Lung (tissue), 11 donors: ENCODE measurements at regions not wholly inside any gene's neighbourhood (a gene's known extent, or its start where the extent isn't known, plus 50 kb on each side); places are given as distances from the start of the nearest gene placed in this dataset.

Experiments used
- ATAC-seq: fragments of 200-7000 bp; cut with Tn5 transposase; one replicate; pipeline ENCODE4 v1.9.1; 2020; ENCODE audit warnings: moderate number of reproducible peaks; ENCODE audit not compliant: insufficient read depth, low FRiP score
- DNase-seq, 3 donors: peaks; one replicate each; pipeline ENCODE4 v3.0.0-alpha.2; 2013 to 2017
- H3K27ac ChIP-seq, 2 donors: one replicate each; pipeline ENCODE4 v1.5.1; 2013; ENCODE audit warnings: mild to moderate bottlenecking in 2 of 2, moderate library complexity in 2 of 2, control low read depth in 1 of 2, inconsistent platforms in 1 of 2, low read depth in 1 of 2, low read length in 1 of 2
- H3K27me3 ChIP-seq, 3 donors: one replicate each; pipeline ENCODE4 v1.5.1; 2013; ENCODE audit warnings: low read length in 2 of 3; ENCODE audit not compliant: control insufficient read depth in 3 of 3, insufficient read depth in 3 of 3
- H3K36me3 ChIP-seq, 4 donors: one replicate each; pipeline ENCODE4 v1.5.1; 2013; ENCODE audit warnings: low read length in 4 of 4, mild to moderate bottlenecking in 1 of 4, moderate library complexity in 1 of 4; ENCODE audit not compliant: control insufficient read depth in 4 of 4, insufficient read depth in 4 of 4
- H3K4me1 ChIP-seq, 5 donors: one replicate each; pipeline ENCODE4 v1.5.1; 2013; ENCODE audit warnings: low read length in 5 of 5, mild to moderate bottlenecking in 2 of 5, moderate library complexity in 1 of 5; ENCODE audit not compliant: control insufficient read depth in 5 of 5, insufficient read depth in 5 of 5
- H3K4me3 ChIP-seq: one replicate; pipeline ENCODE4 v1.5.1; 2013; ENCODE audit warnings: mild to moderate bottlenecking, control low read depth, moderate library complexity
- H3K9ac ChIP-seq, 2 donors: one replicate each; pipeline ENCODE4 v1.5.1; 2013; ENCODE audit warnings: low read length in 2 of 2, control low read depth in 1 of 2; ENCODE audit not compliant: insufficient read depth in 1 of 2
- H3K9me3 ChIP-seq, 4 donors: one replicate each; pipeline ENCODE4 v1.5.1; 2013; ENCODE audit warnings: low read length in 3 of 4, mild to moderate bottlenecking in 1 of 4, moderate library complexity in 1 of 4; ENCODE audit not compliant: control insufficient read depth in 4 of 4, insufficient read depth in 3 of 4
- CTCF ChIP-seq: IDR thresholded peaks from 2 replicates; pipeline ENCODE4 v1.5.1; 2012; ENCODE audit warnings: mild to moderate bottlenecking; ENCODE audit errors: control extremely low read depth, extremely low read depth
- WGBS, 2 donors: extraction: QIAGEN DNeasy Blood & Tissue Kit; methylation state at CpG; one replicate each; pipeline ENCODE4 v1.1.7; 2013; 5-methylcytosine and 5-hydroxymethylcytosine counted together
- donor health status: control.
- donor health status: control.
- donor health status: Bipolar disorder and iron deficiency.
- donor health status: healthy.
- donor health status: DM: yes; HTN: yes; CAD: no.

- no peak overlapping the region for H3K9ac ChIP-seq
- no peaks in the 10 kb centered on the region for H3K27me3 ChIP-seq
- no peak for TF ChIP-seq CTCF
- no peak overlapping the region for H3K27ac ChIP-seq
- H3K4me3 ChIP-seq: no peak overlapping the region
- no peaks in the 10 kb centered on the region for H3K36me3 ChIP-seq
- DNase-seq: no peak
- H3K9me3 ChIP-seq: peaks cover 0 to 6% (median 0%) of the 10 kb centered on the region in 4 donors
- ATAC-seq: no peak
- WGBS, 2 donors: 63 to 89% methylated on average over 1 of the region's 1 CpG
- H3K4me1 ChIP-seq: no peaks in the 10 kb centered on the region
These were observed 535.9 kb upstream of the FTMT start for GRCh38 chr5:121315786-121316185.

DNA sequence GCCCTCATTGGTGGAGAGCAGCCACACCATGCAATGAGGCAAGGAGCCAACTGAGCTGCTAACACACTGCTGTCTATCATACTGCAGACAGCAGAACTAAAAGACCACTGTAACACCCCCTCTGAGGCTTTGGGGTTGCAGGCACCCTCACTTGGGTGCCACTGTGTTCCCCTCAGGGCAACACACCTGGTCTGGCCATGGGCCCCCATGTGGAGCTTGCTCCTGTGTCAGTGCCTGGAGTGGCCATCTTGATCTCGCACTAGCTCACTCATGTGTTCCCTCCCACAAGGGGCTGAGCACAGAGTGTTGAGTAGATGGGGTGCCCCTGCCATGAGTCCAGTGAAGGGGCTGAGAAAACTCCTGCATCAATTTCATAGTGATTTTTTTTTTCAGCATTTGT is 532.4 kb upstream of the FTMT start:
- Histone ChIP-seq H3K4me1 (no peaks in the 10 kb centered on the region), H3K9ac (no peak overlapping the region), H3K4me3 (no peak overlapping the region), H3K27me3 (no peaks in the 10 kb centered on the region), H3K27ac (no peak overlapping the region), H3K36me3 (no peaks in the 10 kb centered on the region), H3K9me3 (peaks cover 0 to 6% (median 0%) of the 10 kb centered on the region in 4 donors)
- ATAC-seq (no peak), DNase-seq (no peak)
- TF ChIP-seq CTCF: no peak
- 92 to 100% methylated on average over 1 of the region's 1 CpG for WGBS, 2 donors

DNA sequence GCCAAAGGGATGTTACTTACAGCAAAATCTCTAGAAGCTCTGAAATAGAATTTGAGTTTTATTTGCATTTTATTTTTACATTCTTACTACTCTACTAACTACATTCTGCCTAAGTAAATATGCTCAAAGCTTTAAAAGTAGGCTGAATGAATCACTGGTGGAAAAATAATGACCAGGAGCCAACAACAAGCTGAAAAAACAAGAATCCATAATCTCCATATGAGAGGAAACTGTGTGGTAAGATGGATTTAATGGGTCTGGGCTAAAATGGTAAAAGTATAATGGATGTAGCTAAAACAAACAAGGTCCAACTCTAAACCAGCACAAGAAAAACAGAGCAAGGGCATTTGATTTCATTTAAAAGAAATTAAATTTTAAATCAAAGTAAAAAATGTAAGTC is 525.8 kb upstream of the FTMT start:
- Histone ChIP-seq H3K4me3 (no peak overlapping the region), H3K4me1 (no peaks in the 10 kb centered on the region), H3K9ac (no peak overlapping the region), H3K9me3 (no peaks in the 10 kb centered on the region), H3K27me3 (no peaks in the 10 kb centered on the region), H3K36me3 (no peaks in the 10 kb centered on the region), H3K27ac (no peak overlapping the region)
- ATAC-seq: no peak
- DNase-seq: no peak
- TF ChIP-seq CTCF: no peak

DNA sequence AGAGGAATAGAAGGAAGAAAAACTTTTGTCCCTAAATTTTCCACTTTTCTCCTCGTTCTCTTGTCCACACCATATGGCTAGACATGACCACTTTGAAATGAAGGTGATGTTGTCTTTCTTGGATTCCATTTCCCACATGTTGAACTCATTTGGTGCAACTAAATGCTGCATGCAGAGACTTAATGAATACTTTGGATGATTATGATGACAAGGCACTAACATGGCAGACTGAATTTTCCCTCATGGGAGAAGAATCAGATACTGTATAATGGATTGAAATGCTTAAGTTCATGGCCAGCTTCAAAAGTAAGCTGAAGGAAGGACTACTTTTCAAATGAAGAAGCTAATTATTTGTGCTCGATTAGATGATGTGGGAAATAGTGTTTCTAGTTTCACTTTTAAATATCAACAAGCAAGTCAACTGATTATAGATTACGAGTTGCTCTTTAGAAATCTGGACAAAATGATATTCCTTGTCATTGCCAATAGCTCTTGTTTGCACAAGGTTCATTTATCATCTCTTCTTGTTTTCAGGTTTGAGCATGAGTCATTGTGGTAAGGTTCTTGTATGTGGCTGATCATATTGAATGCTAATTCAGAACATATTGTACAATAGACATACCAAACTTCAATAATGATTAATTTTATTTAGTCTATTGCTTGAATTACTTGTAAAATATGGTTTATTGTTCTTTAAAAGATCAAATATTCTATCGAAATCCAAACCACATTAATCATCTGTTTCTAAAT is 501.3 kb upstream of the FTMT start:
- Histone ChIP-seq H3K4me1 (peaks cover 0 to 6% (median 0%) of the 10 kb centered on the region in 5 donors), H3K4me3 (no peak overlapping the region), H3K27me3 (no peaks in the 10 kb centered on the region), H3K9ac (no peak overlapping the region), H3K27ac (no peak overlapping the region), H3K36me3 (no peaks in the 10 kb centered on the region), H3K9me3 (no peaks in the 10 kb centered on the region)
- TF ChIP-seq CTCF: no peak
- 52 to 61% methylated on average over 4 of the region's 4 CpGs for WGBS, 2 donors
- DNase-seq (no peak), ATAC-seq (no peak)
